WTC11 (cell line): ENCODE measurements at regions not wholly inside any gene's neighbourhood (a gene's known extent, or its start where the extent isn't known, plus 50 kb on each side); places are given as distances from the start of the nearest gene placed in this dataset.

Source experiments
- ATAC-seq: fragments of 200-7000 bp; cut with Tn5 transposase; 2 replicates; pipeline ENCODE4 v1.10.0; 2021; ENCODE audit warnings: mild to moderate bottlenecking, moderate library complexity
- CTCF ChIA-PET: fragments of 300-600 bp; sonication (Branson Sonifier 250); formaldehyde crosslinking; loops from one replicate; lab custom pipeline; 2021; ENCODE audit warnings: antibody characterized with exemption; lab: Charles Lee
- POLR2A ChIA-PET: fragments of 350-600 bp; sonication (Branson Sonifier 250); formaldehyde crosslinking; loops from one replicate; lab custom pipeline; 2021; ENCODE audit warnings: antibody characterized with exemption; lab: Charles Lee
- DNase-seq: peaks from one replicate; pipeline ENCODE4 v3.0.0; 2021; ENCODE audit warnings: low spot score
- H3K27ac Mint-ChIP-seq: 2 replicates; pipeline ENCODE4 v1.8.0; 2021; ENCODE audit warnings: mixed read lengths
- H3K27me3 Mint-ChIP-seq: 2 replicates; pipeline ENCODE4 v1.8.0; 2021; ENCODE audit warnings: low read depth, mild to moderate bottlenecking, moderate library complexity, mixed read lengths
- H3K36me3 Mint-ChIP-seq: 2 replicates; pipeline ENCODE4 v1.8.0; 2021; ENCODE audit warnings: mixed read lengths
- H3K4me1 Mint-ChIP-seq: 2 replicates; pipeline ENCODE4 v1.8.0; 2022; ENCODE audit warnings: mixed read lengths
- H3K4me3 Mint-ChIP-seq: 2 replicates; pipeline ENCODE4 v1.8.0; 2021; ENCODE audit warnings: mild to moderate bottlenecking, moderate library complexity, mixed read lengths
- H3K9me3 Mint-ChIP-seq: 2 replicates; pipeline ENCODE4 v1.8.0; 2021; ENCODE audit warnings: mixed read lengths
- HMGA2 ChIP-seq: fragments of 250-450 bp; sonication (Bioruptor Pico); IDR thresholded peaks from 2 replicates; pipeline ENCODE4 v1.4.0; 2021; ENCODE audit warnings: mild to moderate bottlenecking, moderate library complexity
- KAT7 ChIP-seq: sonication (generic); formaldehyde crosslinking; IDR thresholded peaks from 2 replicates; pipeline ENCODE4 v1.8.1; 2023; ENCODE audit warnings: missing genetic modification reagents, mild to moderate bottlenecking, borderline replicate concordance
- NFYB ChIP-seq: sonication (generic); formaldehyde crosslinking; conservative IDR thresholded peaks from 2 replicates; pipeline ENCODE4 v1.8.0; 2022; ENCODE audit warnings: low read depth, missing genetic modification reagents
- NR1H2 ChIP-seq: sonication (generic); formaldehyde crosslinking; IDR thresholded peaks from 2 replicates; pipeline ENCODE4 v1.9.0; 2021; ENCODE audit warnings: mild to moderate bottlenecking, moderate library complexity, missing genetic modification reagents
- NR3C1 ChIP-seq: sonication (generic); formaldehyde crosslinking; conservative IDR thresholded peaks from 2 replicates; pipeline ENCODE4 v1.8.1; 2023; ENCODE audit warnings: low read depth, mild to moderate bottlenecking, missing genetic modification reagents
- PRRX2 ChIP-seq: fragments of 250-450 bp; sonication (Bioruptor Pico); IDR thresholded peaks from 2 replicates; pipeline ENCODE4 v1.8.0; 2021; ENCODE audit warnings: mild to moderate bottlenecking
- SP1 ChIP-seq: sonication (generic); formaldehyde crosslinking; conservative IDR thresholded peaks from 2 replicates; pipeline ENCODE4 v1.8.1; 2022; ENCODE audit warnings: missing genetic modification reagents
- TP53 ChIP-seq: sonication (generic); formaldehyde crosslinking; IDR thresholded peaks from 2 replicates; pipeline ENCODE4 v1.8.1; 2023; ENCODE audit warnings: mild to moderate bottlenecking, missing genetic modification reagents
- ZNF121 ChIP-seq: sonication (generic); formaldehyde crosslinking; IDR thresholded peaks from 2 replicates; pipeline ENCODE4 v1.8.0; 2023; ENCODE audit warnings: missing genetic modification reagents
- ZNF263 ChIP-seq: sonication (generic); formaldehyde crosslinking; IDR thresholded peaks from 2 replicates; pipeline ENCODE4 v1.8.1; 2022; ENCODE audit warnings: low read depth, mild to moderate bottlenecking, moderate library complexity, missing genetic modification reagents
- ZNF416 ChIP-seq: fragments of 250-450 bp; sonication (Bioruptor Pico); IDR thresholded peaks from 2 replicates; pipeline ENCODE4 v1.9.0; 2021; ENCODE audit warnings: mild to moderate bottlenecking, inconsistent platforms
- ZNF423 ChIP-seq: fragments of 250-450 bp; sonication (Bioruptor Pico); IDR thresholded peaks from 2 replicates; pipeline ENCODE4 v2.1.2; 2022; ENCODE audit warnings: mild to moderate bottlenecking, moderate library complexity
- TF ChIP-seq, protein P1 (sequence below): sonication (generic); formaldehyde crosslinking; IDR thresholded peaks from 2 replicates; pipeline ENCODE4 v1.8.0; 2022; ENCODE audit warnings: mild to moderate bottlenecking, missing genetic modification reagents
- TF ChIP-seq, protein P2 (sequence below): sonication (generic); formaldehyde crosslinking; IDR thresholded peaks from 2 replicates; pipeline ENCODE4 v1.8.1; 2022; ENCODE audit warnings: low read depth, missing genetic modification reagents, borderline replicate concordance
- TF ChIP-seq, protein P3 (sequence below): sonication (generic); formaldehyde crosslinking; IDR thresholded peaks from 2 replicates; pipeline ENCODE4 v1.8.1; 2022; ENCODE audit warnings: mild to moderate bottlenecking, missing genetic modification reagents, moderate library complexity, borderline replicate concordance
- TF ChIP-seq, protein P4 (sequence below): sonication (generic); formaldehyde crosslinking; IDR thresholded peaks from 2 replicates; pipeline ENCODE4 v1.8.1; 2023; ENCODE audit warnings: mild to moderate bottlenecking, missing genetic modification reagents
- TF ChIP-seq, protein P5 (sequence below): sonication (generic); formaldehyde crosslinking; IDR thresholded peaks from 2 replicates; pipeline ENCODE4 v1.8.0; 2022; ENCODE audit warnings: mild to moderate bottlenecking, missing genetic modification reagents
- TF ChIP-seq, protein P6 (sequence below): sonication (generic); formaldehyde crosslinking; IDR thresholded peaks from 2 replicates; pipeline ENCODE4 v1.8.1; 2023; ENCODE audit warnings: mild to moderate bottlenecking, missing genetic modification reagents, moderate library complexity
- TF ChIP-seq, protein P7 (sequence below): fragments of 250-450 bp; sonication (Bioruptor Pico); IDR thresholded peaks from 2 replicates; pipeline ENCODE4 v2.1.2; 2022; ENCODE audit warnings: mild to moderate bottlenecking, moderate library complexity
- TF ChIP-seq, protein P8 (sequence below): fragments of 250-450 bp; sonication (Bioruptor Pico); IDR thresholded peaks from 2 replicates; pipeline ENCODE4 v1.8.0; 2021; ENCODE audit warnings: mild to moderate bottlenecking
- TF ChIP-seq, protein P9 (sequence below): sonication (generic); formaldehyde crosslinking; conservative IDR thresholded peaks from 2 replicates; pipeline ENCODE4 v1.8.1; 2022; ENCODE audit warnings: mild to moderate bottlenecking, missing genetic modification reagents

DNA sequence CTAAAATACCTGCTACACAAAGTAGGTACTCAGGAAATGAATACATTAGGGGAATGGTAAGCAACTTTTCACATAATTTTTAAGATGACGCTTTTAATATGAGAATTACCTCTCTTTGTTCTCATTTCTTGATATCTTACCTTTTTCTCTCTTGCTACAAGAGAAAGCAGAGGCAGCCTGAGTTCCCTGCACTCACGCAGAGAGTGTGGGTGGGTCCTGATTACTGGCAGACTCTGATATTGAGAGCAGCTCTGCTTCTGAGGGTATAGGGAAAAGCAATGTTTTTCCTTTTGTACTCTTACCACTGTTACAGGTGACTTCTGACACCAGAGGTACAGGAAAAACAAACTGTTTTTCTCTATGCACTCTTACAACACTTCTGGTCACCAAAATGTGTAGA is 420.2 kb upstream of the TMTC1 start:
- TF ChIP-seq, protein P1, sequence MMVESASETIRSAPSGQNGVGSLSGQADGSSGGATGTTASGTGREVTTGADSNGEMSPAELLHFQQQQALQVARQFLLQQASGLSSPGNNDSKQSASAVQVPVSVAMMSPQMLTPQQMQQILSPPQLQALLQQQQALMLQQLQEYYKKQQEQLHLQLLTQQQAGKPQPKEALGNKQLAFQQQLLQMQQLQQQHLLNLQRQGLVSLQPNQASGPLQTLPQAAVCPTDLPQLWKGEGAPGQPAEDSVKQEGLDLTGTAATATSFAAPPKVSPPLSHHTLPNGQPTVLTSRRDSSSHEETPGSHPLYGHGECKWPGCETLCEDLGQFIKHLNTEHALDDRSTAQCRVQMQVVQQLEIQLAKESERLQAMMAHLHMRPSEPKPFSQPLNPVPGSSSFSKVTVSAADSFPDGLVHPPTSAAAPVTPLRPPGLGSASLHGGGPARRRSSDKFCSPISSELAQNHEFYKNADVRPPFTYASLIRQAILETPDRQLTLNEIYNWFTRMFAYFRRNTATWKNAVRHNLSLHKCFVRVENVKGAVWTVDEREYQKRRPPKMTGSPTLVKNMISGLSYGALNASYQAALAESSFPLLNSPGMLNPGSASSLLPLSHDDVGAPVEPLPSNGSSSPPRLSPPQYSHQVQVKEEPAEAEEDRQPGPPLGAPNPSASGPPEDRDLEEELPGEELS (CRISPR knock-in tag): no peak
- no peak for TF ChIP-seq NR3C1 (CRISPR knock-in tag)
- TF ChIP-seq, protein P2, sequence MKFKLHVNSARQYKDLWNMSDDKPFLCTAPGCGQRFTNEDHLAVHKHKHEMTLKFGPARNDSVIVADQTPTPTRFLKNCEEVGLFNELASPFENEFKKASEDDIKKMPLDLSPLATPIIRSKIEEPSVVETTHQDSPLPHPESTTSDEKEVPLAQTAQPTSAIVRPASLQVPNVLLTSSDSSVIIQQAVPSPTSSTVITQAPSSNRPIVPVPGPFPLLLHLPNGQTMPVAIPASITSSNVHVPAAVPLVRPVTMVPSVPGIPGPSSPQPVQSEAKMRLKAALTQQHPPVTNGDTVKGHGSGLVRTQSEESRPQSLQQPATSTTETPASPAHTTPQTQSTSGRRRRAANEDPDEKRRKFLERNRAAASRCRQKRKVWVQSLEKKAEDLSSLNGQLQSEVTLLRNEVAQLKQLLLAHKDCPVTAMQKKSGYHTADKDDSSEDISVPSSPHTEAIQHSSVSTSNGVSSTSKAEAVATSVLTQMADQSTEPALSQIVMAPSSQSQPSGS (CRISPR knock-in tag): no peak
- no peak for TF ChIP-seq ZNF263 (CRISPR knock-in tag)
- TF ChIP-seq, protein P3, sequence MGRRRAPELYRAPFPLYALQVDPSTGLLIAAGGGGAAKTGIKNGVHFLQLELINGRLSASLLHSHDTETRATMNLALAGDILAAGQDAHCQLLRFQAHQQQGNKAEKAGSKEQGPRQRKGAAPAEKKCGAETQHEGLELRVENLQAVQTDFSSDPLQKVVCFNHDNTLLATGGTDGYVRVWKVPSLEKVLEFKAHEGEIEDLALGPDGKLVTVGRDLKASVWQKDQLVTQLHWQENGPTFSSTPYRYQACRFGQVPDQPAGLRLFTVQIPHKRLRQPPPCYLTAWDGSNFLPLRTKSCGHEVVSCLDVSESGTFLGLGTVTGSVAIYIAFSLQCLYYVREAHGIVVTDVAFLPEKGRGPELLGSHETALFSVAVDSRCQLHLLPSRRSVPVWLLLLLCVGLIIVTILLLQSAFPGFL: no peak
- TF ChIP-seq PRRX2 (CRISPR knock-in tag): no peak
- no peak for TF ChIP-seq ZNF416 (CRISPR knock-in tag)
- H3K36me3 Mint-ChIP-seq: no peaks in the 10 kb centered on the region
- no peaks in the 10 kb centered on the region for H3K9me3 Mint-ChIP-seq
- DNase-seq (no peak), ATAC-seq (no peak)
- H3K4me3 Mint-ChIP-seq: no peak overlapping the region
- H3K27me3 Mint-ChIP-seq: peaks cover 29% of the 10 kb centered on the region
- H3K27ac Mint-ChIP-seq: no peak overlapping the region
- peaks cover 15% of the 10 kb centered on the region for H3K4me1 Mint-ChIP-seq
- ChIA-PET CTCF (no interaction called here), POLR2A (no interaction called here)

DNA sequence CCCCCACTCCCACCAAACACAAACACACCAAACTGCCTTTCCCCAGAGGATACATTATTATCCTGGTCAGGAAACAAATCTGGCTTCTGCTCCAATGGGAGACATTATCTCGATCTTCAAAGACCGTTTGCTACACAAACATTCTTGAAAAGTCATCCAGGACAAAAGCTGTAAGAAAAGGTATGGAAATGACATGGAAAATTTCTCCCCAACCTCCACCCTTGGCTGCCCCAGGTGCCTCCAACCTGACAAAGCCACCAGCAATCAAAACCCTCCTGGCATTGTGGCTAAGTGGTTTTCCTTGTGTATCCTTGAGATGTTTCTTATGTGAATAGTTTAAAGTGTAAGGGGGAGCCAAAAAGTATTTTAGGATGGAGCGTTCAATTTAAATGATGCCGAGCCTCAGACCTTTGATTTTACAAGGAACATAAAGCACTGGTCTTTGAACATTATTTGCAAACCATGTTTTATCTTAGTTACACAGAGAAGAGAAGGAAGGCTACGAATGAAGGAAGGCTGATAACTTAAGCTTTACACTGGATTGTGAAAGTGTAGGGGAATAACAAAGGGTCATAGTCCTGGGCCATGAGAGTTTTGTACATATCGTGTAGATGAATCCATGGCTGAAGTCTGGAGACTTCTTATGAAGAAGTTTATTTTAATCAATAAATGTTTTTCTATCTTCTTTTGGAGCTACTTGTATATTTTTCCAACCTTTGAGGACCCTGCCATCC is 418.9 kb upstream of the TMTC1 start:
- ChIA-PET POLR2A (no interaction called here), CTCF (no interaction called here)
- Mint-ChIP-seq H3K9me3 (no peaks in the 10 kb centered on the region), H3K36me3 (no peaks in the 10 kb centered on the region), H3K4me3 (no peak overlapping the region), H3K4me1 (peaks cover 19% of the 10 kb centered on the region), H3K27me3 (peaks cover 29% of the 10 kb centered on the region), H3K27ac (no peak overlapping the region)
- DNase-seq: no peak
- no peak for ATAC-seq
- TF ChIP-seq, protein P4, sequence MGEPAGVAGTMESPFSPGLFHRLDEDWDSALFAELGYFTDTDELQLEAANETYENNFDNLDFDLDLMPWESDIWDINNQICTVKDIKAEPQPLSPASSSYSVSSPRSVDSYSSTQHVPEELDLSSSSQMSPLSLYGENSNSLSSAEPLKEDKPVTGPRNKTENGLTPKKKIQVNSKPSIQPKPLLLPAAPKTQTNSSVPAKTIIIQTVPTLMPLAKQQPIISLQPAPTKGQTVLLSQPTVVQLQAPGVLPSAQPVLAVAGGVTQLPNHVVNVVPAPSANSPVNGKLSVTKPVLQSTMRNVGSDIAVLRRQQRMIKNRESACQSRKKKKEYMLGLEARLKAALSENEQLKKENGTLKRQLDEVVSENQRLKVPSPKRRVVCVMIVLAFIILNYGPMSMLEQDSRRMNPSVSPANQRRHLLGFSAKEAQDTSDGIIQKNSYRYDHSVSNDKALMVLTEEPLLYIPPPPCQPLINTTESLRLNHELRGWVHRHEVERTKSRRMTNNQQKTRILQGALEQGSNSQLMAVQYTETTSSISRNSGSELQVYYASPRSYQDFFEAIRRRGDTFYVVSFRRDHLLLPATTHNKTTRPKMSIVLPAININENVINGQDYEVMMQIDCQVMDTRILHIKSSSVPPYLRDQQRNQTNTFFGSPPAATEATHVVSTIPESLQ: no peak
- TF ChIP-seq NFYB (CRISPR knock-in tag) (no peak), KAT7 (CRISPR knock-in tag) (no peak), ZNF121 (CRISPR knock-in tag) (no peak), SP1 (CRISPR knock-in tag) (no peak), TP53 (no peak), ZNF423 (no peak), NR1H2 (CRISPR knock-in tag) (no peak), HMGA2 (CRISPR knock-in tag) (no peak)
- TF ChIP-seq, protein P5, sequence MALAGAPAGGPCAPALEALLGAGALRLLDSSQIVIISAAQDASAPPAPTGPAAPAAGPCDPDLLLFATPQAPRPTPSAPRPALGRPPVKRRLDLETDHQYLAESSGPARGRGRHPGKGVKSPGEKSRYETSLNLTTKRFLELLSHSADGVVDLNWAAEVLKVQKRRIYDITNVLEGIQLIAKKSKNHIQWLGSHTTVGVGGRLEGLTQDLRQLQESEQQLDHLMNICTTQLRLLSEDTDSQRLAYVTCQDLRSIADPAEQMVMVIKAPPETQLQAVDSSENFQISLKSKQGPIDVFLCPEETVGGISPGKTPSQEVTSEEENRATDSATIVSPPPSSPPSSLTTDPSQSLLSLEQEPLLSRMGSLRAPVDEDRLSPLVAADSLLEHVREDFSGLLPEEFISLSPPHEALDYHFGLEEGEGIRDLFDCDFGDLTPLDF (CRISPR knock-in tag): no peak
- TF ChIP-seq, protein P6, sequence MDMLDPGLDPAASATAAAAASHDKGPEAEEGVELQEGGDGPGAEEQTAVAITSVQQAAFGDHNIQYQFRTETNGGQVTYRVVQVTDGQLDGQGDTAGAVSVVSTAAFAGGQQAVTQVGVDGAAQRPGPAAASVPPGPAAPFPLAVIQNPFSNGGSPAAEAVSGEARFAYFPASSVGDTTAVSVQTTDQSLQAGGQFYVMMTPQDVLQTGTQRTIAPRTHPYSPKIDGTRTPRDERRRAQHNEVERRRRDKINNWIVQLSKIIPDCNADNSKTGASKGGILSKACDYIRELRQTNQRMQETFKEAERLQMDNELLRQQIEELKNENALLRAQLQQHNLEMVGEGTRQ: no peak
- TF ChIP-seq, protein P7, sequence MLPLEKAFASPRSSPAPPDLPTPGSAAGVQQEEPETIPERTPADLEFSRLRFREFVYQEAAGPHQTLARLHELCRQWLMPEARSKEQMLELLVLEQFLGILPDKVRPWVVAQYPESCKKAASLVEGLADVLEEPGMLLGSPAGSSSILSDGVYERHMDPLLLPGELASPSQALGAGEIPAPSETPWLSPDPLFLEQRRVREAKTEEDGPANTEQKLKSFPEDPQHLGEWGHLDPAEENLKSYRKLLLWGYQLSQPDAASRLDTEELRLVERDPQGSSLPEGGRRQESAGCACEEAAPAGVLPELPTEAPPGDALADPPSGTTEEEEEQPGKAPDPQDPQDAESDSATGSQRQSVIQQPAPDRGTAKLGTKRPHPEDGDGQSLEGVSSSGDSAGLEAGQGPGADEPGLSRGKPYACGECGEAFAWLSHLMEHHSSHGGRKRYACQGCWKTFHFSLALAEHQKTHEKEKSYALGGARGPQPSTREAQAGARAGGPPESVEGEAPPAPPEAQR (CRISPR knock-in tag): no peak
- TF ChIP-seq, protein P8, sequence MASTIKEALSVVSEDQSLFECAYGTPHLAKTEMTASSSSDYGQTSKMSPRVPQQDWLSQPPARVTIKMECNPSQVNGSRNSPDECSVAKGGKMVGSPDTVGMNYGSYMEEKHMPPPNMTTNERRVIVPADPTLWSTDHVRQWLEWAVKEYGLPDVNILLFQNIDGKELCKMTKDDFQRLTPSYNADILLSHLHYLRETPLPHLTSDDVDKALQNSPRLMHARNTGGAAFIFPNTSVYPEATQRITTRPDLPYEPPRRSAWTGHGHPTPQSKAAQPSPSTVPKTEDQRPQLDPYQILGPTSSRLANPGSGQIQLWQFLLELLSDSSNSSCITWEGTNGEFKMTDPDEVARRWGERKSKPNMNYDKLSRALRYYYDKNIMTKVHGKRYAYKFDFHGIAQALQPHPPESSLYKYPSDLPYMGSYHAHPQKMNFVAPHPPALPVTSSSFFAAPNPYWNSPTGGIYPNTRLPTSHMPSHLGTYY: no peak
- TF ChIP-seq, protein P9, sequence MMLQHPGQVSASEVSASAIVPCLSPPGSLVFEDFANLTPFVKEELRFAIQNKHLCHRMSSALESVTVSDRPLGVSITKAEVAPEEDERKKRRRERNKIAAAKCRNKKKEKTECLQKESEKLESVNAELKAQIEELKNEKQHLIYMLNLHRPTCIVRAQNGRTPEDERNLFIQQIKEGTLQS (CRISPR knock-in tag): no peak
